Activated T-cell treated with anti-CD3 and anti-CD28 coated beads, Interleukin-2, amount 50 U/mL, for 72 hours (primary cell): ENCODE measurements at regions not wholly inside any gene's neighbourhood (a gene's known extent, or its start where the extent isn't known, plus 50 kb on each side); places are given as distances from the start of the nearest gene placed in this dataset.

Source experiments
- ATAC-seq, 2 donors: fragments of 150-1000 bp; cut with Tn5 transposase; replicated peaks in 1 of 2; 2 replicates each; pipeline ENCODE4 v1.10.0; 2021; ENCODE audit warnings: moderate library complexity in 2 of 2, mild to moderate bottlenecking in 1 of 2
- DNase-seq, 2 donors: peaks; one replicate each; pipeline ENCODE4 v3.0.0; 2021 to 2022; ENCODE audit warnings: mixed read lengths in 1 of 2
- H3K27ac Mint-ChIP-seq: one replicate; pipeline ENCODE4 v1.8.0; 2022; ENCODE audit warnings: mild to moderate bottlenecking, moderate library complexity, mixed read lengths
- H3K27me3 Mint-ChIP-seq: one replicate; pipeline ENCODE4 v1.8.0; 2022; ENCODE audit warnings: low read depth, mixed read lengths
- H3K36me3 Mint-ChIP-seq, 2 donors: one replicate each; pipeline ENCODE4 v1.8.0; 2022; ENCODE audit warnings: mixed read lengths in 2 of 2, mild to moderate bottlenecking in 1 of 2; ENCODE audit not compliant: insufficient read depth in 2 of 2
- H3K4me1 Mint-ChIP-seq: one replicate; pipeline ENCODE4 v1.8.0; 2022; ENCODE audit warnings: low read depth, mixed read lengths
- H3K4me3 Mint-ChIP-seq, 2 donors: one replicate each; pipeline ENCODE4 v1.8.0; 2022; ENCODE audit warnings: mild to moderate bottlenecking in 2 of 2, mixed read lengths in 2 of 2, moderate library complexity in 2 of 2
- H3K9me3 Mint-ChIP-seq, 2 donors: one replicate each; pipeline ENCODE4 v1.8.0; 2022; ENCODE audit warnings: mixed read lengths in 2 of 2

DNA sequence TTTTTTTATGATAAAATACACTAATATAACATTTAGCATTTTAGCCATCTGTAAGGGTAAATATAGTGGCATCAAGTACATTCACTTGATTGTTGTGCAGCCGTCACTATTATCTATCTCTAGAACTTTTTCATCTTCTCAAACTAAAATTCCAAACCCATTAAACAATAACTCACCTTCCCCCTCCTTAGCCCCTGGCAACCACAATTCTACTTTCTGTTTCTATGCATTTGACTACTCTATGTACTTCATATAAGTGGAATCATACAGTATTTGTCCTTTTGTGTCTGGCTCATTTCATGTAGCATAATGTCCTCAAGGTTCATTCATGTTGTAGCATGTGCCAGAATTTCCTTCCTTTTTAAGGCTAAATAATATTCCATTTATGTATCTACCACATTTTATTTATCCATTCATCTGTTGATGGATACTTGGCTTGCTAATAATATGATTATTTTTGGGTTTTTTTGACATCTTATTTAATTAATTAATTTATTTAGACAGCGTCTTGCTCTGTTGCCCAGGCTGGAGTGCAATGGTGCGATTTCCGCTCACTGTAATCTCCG, 69.6 kb upstream of the MACF1 start:
- H3K27ac Mint-ChIP-seq = no peak overlapping the region
- no peaks in the 10 kb centered on the region for H3K36me3 Mint-ChIP-seq
- no peak for ATAC-seq
- no peak overlapping the region for H3K4me3 Mint-ChIP-seq
- H3K4me1 Mint-ChIP-seq = no peaks in the 10 kb centered on the region
- H3K27me3 Mint-ChIP-seq = no peaks in the 10 kb centered on the region
- no peaks in the 10 kb centered on the region for H3K9me3 Mint-ChIP-seq
- no peak for DNase-seq

DNA sequence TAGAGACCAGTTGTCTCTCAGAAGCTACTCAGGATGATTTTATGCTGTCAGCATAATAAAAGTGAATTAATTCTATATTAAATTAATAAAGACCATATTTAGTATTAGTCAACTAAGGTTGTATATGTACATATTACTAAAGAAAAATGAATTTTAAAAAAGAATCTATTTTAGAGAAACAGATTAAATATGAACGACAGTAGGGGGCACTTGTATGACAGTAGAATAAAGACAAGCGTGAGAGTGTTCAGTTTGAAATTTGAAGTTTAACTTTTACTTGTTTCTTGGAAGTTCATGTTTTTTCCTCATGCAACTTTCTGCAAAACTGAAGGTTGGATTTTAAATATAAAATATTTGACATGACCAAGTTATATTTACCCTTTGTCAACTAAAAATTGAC, 67.9 kb upstream of the MACF1 start:
- H3K27me3 Mint-ChIP-seq = no peaks in the 10 kb centered on the region
- H3K4me3 Mint-ChIP-seq = no peak overlapping the region
- ATAC-seq (no peak), DNase-seq (no peak)
- no peaks in the 10 kb centered on the region for H3K9me3 Mint-ChIP-seq
- H3K4me1 Mint-ChIP-seq = no peaks in the 10 kb centered on the region
- no peaks in the 10 kb centered on the region for H3K36me3 Mint-ChIP-seq
- no peak overlapping the region for H3K27ac Mint-ChIP-seq

DNA sequence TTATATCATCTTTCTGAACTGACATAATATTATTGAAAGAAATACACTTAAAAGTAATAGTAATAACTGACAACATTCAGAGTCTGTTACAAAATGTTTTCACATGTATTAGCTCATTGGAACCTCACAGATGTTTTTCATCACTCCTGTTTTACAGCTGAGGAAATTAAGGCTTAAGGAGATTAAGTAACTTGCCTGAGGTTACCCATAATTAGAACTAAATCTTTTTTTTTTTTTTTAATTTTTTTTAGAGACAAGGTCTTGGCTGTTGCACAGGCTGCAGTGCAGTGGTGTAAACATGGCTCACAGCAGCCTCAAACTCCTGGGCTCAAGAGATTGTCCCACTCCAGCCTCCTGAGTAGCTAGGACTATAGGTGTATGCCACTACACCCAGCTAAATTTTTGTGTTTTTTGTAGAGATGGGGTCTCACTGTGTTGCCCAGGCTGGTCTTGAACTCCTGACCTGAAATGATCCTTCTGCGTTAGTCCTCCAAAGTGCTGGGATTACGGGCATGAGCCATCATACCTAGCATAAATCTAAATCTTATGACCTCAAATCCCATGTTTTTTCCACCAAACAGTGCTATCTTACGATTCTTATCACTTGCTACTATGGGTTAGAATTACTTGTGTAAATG, 64.7 kb upstream of the MACF1 start:
- ATAC-seq (no peak), DNase-seq (no peak)
- no peaks in the 10 kb centered on the region for H3K9me3 Mint-ChIP-seq
- H3K27ac Mint-ChIP-seq = no peak overlapping the region
- H3K36me3 Mint-ChIP-seq = no peaks in the 10 kb centered on the region
- H3K4me1 Mint-ChIP-seq = no peaks in the 10 kb centered on the region
- H3K4me3 Mint-ChIP-seq = no peak overlapping the region
- peaks cover 2% of the 10 kb centered on the region for H3K27me3 Mint-ChIP-seq

GRCh38 chr1:39141925-39142324, 62.6 kb upstream of the MACF1 start:
- no peak for DNase-seq
- no peaks in the 10 kb centered on the region for H3K4me1 Mint-ChIP-seq
- no peak overlapping the region for H3K27ac Mint-ChIP-seq
- peaks cover 4% of the 10 kb centered on the region for H3K27me3 Mint-ChIP-seq
- H3K9me3 Mint-ChIP-seq = no peaks in the 10 kb centered on the region
- no peaks in the 10 kb centered on the region for H3K36me3 Mint-ChIP-seq
- no peak overlapping the region for H3K4me3 Mint-ChIP-seq
- ATAC-seq = no peak

- no peaks in the 10 kb centered on the region for H3K4me1 Mint-ChIP-seq
- no peak for DNase-seq
- H3K27ac Mint-ChIP-seq = no peak overlapping the region
- no peaks in the 10 kb centered on the region for H3K36me3 Mint-ChIP-seq
- H3K9me3 Mint-ChIP-seq = no peaks in the 10 kb centered on the region
- peaks cover 10% of the 10 kb centered on the region for H3K27me3 Mint-ChIP-seq
- ATAC-seq = no peak
- H3K4me3 Mint-ChIP-seq = no peak overlapping the region
Observed at GRCh38 chr1:39142401-39143060, 62.0 kb upstream of the MACF1 start.

GRCh38 chr1:39144924-39145323, 59.6 kb upstream of the MACF1 start:
- H3K9me3 Mint-ChIP-seq = no peaks in the 10 kb centered on the region
- H3K27ac Mint-ChIP-seq = no peak overlapping the region
- ATAC-seq = no peak
- H3K36me3 Mint-ChIP-seq = no peaks in the 10 kb centered on the region
- H3K4me1 Mint-ChIP-seq = no peaks in the 10 kb centered on the region
- H3K27me3 Mint-ChIP-seq = peaks cover 12% of the 10 kb centered on the region
- H3K4me3 Mint-ChIP-seq = no peak overlapping the region
- no peak for DNase-seq

- no peak for DNase-seq
- peaks cover 12% of the 10 kb centered on the region for H3K27me3 Mint-ChIP-seq
- H3K9me3 Mint-ChIP-seq = no peaks in the 10 kb centered on the region
- no peak overlapping the region for H3K27ac Mint-ChIP-seq
- ATAC-seq = no peak
- no peaks in the 10 kb centered on the region for H3K36me3 Mint-ChIP-seq
- H3K4me3 Mint-ChIP-seq = no peak overlapping the region
- H3K4me1 Mint-ChIP-seq = no peaks in the 10 kb centered on the region
Observed at GRCh38 chr1:39145331-39145965, 59.0 kb upstream of the MACF1 start.

GRCh38 chr1:39146681-39147080, 57.8 kb upstream of the MACF1 start:
- Mint-ChIP-seq H3K27ac (no peak overlapping the region), H3K27me3 (peaks cover 17% of the 10 kb centered on the region), H3K9me3 (no peaks in the 10 kb centered on the region), H3K36me3 (no peaks in the 10 kb centered on the region), H3K4me3 (no peak overlapping the region), H3K4me1 (no peaks in the 10 kb centered on the region)
- ATAC-seq (no peak), DNase-seq (no peak)

GRCh38 chr1:39147099-39148025, 57.1 kb upstream of the MACF1 start:
- Mint-ChIP-seq H3K27me3 (peaks cover 17% of the 10 kb centered on the region), H3K4me1 (no peaks in the 10 kb centered on the region), H3K4me3 (no peak overlapping the region), H3K9me3 (no peaks in the 10 kb centered on the region), H3K36me3 (no peaks in the 10 kb centered on the region), H3K27ac (no peak overlapping the region)
- ATAC-seq = no peak
- no peak for DNase-seq

DNA sequence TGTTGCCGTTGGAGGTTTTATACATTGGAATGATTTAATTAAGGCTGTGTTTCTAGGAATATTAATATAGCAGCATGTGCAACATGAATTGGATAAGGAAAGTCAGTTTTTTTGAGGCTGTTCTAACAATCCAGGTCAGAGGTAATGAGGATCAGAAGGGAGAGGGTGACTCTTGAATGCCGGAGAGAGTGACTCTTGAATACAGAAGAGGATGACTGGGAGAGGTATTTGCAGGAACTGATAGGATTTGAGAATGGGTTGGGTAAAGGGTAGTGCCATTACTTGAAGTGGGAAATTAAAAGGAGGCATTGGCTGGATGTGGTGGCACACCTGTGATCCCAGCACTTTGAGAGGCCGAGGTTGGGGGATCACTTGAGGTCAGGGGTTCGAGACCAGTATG, 55.6 kb upstream of the MACF1 start:
- Mint-ChIP-seq H3K27ac (no peak overlapping the region), H3K36me3 (no peaks in the 10 kb centered on the region), H3K9me3 (no peaks in the 10 kb centered on the region), H3K4me3 (no peak overlapping the region), H3K4me1 (no peaks in the 10 kb centered on the region), H3K27me3 (peaks cover 17% of the 10 kb centered on the region)
- no peak for DNase-seq
- no peak for ATAC-seq

- DNase-seq (no peak), ATAC-seq (no peak)
- peaks cover 3% of the 10 kb centered on the region for H3K4me1 Mint-ChIP-seq
- no peaks in the 10 kb centered on the region for H3K9me3 Mint-ChIP-seq
- H3K4me3 Mint-ChIP-seq = no peak overlapping the region
- H3K36me3 Mint-ChIP-seq = no peaks in the 10 kb centered on the region
- H3K27ac Mint-ChIP-seq = no peak overlapping the region
- H3K27me3 Mint-ChIP-seq = peaks cover 17% of the 10 kb centered on the region
Observed at GRCh38 chr1:39149509-39149908, 55.0 kb upstream of the MACF1 start.

- ATAC-seq = no peak
- H3K9me3 Mint-ChIP-seq = no peaks in the 10 kb centered on the region
- DNase-seq = no peak
- H3K4me3 Mint-ChIP-seq = no peak overlapping the region
- H3K27ac Mint-ChIP-seq = no peak overlapping the region
- peaks cover 12% of the 10 kb centered on the region for H3K27me3 Mint-ChIP-seq
- H3K4me1 Mint-ChIP-seq = peaks cover 12% of the 10 kb centered on the region
- no peaks in the 10 kb centered on the region for H3K36me3 Mint-ChIP-seq
Observed at GRCh38 chr1:39150779-39151178, 53.7 kb upstream of the MACF1 start.

DNA sequence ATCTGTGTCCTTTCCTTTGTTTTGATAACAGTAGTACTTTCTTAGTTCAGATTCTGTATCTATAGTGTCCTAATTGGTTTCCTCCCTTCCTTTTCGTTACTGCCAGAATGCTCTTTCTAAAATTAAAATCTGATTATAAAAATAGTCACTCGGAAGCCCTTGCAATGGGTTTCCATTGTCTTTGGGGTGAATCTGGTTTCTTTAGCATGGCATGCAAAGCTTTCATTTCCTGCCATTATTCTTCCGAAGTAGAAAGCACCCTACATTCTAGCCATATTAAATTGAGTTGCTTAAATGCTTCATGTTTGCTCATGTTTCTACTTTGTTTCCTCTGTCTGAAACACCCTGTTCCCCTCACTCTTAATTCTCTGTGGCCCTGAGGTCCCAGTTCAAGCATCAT, 53.2 kb upstream of the MACF1 start:
- Mint-ChIP-seq H3K9me3 (no peaks in the 10 kb centered on the region), H3K27ac (no peak overlapping the region), H3K4me1 (peaks cover 12% of the 10 kb centered on the region), H3K36me3 (no peaks in the 10 kb centered on the region), H3K4me3 (no peak overlapping the region), H3K27me3 (peaks cover 12% of the 10 kb centered on the region)
- DNase-seq (no peak), ATAC-seq (no peak)
